ENCODE measurements at regions not wholly inside any gene's neighbourhood (a gene's known extent, or its start where the extent isn't known, plus 50 kb on each side); places are given as distances from the start of the nearest gene placed in this dataset.
"Not testable (repeated sequence)": the region's sequence is repeated elsewhere in the genome, so short reads cannot be mapped to it uniquely, and the experiment has no call there.

DNA sequence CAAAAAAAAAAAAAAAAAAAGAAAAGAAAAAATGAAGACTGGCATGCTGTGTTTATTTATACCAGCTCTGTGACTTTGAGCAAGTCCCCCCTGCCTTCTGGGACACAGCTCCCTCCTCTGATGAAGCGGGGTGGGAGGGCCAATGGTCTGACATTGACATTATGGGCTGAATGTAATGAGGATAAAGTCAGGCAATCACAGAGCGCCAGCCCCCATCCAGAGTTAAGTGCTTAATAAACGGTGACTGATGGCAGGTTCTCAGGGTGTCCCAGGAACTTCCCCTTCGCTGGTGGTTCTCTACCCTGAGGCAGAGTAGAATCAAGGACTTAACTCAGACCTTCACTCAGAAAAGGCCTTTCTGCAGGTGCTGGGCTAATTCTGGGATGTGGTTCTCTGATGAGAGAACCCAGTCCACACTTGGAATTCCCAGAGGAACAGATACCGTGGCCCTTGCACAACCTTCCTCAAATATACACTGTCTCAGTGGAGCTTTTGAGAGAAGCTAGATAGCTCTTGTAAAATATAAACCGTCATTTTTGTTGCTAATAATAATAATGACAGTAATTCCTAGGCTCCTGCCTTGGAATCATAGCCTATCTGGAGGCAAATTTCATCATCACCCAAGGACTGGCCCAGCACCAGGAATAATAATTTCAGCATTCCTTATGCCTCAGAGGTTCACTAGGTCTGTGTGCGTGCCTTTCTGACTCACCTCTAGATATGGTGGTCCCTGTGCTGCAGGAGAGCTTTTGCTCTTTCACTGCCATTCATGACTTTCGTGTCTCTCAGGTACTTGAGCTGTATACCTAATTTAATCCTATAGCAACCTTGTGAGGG lies 115.8 kb downstream of the RPLP1 start:
- no peak for DNase-seq
- H3K9ac ChIP-seq (ENCODE audit: low read length) = no peak overlapping the region
- H3K4me3 ChIP-seq (ENCODE audit: low read length) = no peak overlapping the region
- H3K4me1 ChIP-seq (ENCODE audit: low read length) = no peaks in the 10 kb centered on the region
- no peaks in the 10 kb centered on the region for H3K36me3 ChIP-seq (replicated peaks; ENCODE audit: insufficient read depth, low read length)
- TF ChIP-seq, protein P1, sequence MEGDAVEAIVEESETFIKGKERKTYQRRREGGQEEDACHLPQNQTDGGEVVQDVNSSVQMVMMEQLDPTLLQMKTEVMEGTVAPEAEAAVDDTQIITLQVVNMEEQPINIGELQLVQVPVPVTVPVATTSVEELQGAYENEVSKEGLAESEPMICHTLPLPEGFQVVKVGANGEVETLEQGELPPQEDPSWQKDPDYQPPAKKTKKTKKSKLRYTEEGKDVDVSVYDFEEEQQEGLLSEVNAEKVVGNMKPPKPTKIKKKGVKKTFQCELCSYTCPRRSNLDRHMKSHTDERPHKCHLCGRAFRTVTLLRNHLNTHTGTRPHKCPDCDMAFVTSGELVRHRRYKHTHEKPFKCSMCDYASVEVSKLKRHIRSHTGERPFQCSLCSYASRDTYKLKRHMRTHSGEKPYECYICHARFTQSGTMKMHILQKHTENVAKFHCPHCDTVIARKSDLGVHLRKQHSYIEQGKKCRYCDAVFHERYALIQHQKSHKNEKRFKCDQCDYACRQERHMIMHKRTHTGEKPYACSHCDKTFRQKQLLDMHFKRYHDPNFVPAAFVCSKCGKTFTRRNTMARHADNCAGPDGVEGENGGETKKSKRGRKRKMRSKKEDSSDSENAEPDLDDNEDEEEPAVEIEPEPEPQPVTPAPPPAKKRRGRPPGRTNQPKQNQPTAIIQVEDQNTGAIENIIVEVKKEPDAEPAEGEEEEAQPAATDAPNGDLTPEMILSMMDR (IDR thresholded peaks at IDR 0.05; ENCODE audit: low read length) = no peak
- TF ChIP-seq EZH2phosphoT487 (IDR thresholded peaks at IDR 0.05; ENCODE audit: low read length) (no peak), EZH2 (optimal IDR thresholded peaks at IDR 0.05; ENCODE audit: low read depth, low read length) (no peak)
- H3K27ac ChIP-seq (ENCODE audit: low read length) = no peak overlapping the region
- no peak overlapping the region for H3K4me2 ChIP-seq (ENCODE audit: low read depth, low read length)
- H3K9me3 ChIP-seq (replicated peaks; ENCODE audit: insufficient read depth, low read length) = no peaks in the 10 kb centered on the region
- no peaks in the 10 kb centered on the region for H3K27me3 ChIP-seq (replicated peaks; ENCODE audit: insufficient read depth, low read length)
- H3K79me2 ChIP-seq (ENCODE audit: low read length) = no peaks in the 10 kb centered on the region
- H2AFZ ChIP-seq (ENCODE audit: low read length) = no peak overlapping the region
- H3K9me2 ChIP-seq (replicated peaks; ENCODE audit: insufficient read depth, low read length) = no peaks in the 10 kb centered on the region
- H3F3A ChIP-seq (ENCODE audit: insufficient read depth, low read length) = no peaks in the 10 kb centered on the region
- no peaks in the 10 kb centered on the region for H4K20me1 ChIP-seq (ENCODE audit: insufficient read depth, low read length)

DNA sequence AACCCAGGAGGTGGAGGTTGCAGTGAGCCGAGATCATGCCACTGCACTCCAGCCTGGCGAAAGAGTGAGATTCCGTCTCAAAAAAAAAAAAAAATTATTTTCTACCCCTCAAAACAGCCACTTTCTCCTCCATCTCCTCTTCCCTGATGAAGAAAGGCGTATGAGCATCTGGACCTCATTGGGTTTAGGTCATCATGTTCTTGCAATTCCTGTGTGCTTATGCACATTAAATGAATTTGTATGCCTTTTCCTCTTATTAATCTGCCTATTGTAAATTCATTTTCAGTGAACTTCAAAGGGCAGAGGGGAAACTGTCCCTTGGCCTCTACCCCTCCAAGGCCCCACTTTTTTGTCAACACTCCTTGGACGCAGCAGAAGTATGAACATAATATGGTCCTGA lies 117.8 kb downstream of the RPLP1 start:
- H3K9me3 ChIP-seq (replicated peaks; ENCODE audit: insufficient read depth, low read length) = no peaks in the 10 kb centered on the region
- no peak overlapping the region for H3K9ac ChIP-seq (ENCODE audit: low read length)
- H3F3A ChIP-seq (ENCODE audit: insufficient read depth, low read length) = no peaks in the 10 kb centered on the region
- no peaks in the 10 kb centered on the region for H3K36me3 ChIP-seq (replicated peaks; ENCODE audit: insufficient read depth, low read length)
- no peaks in the 10 kb centered on the region for H3K4me1 ChIP-seq (ENCODE audit: low read length)
- H3K79me2 ChIP-seq (ENCODE audit: low read length) = no peaks in the 10 kb centered on the region
- no peak overlapping the region for H3K27ac ChIP-seq (ENCODE audit: low read length)
- no peak for DNase-seq
- no peak overlapping the region for H3K4me2 ChIP-seq (ENCODE audit: low read depth, low read length)
- no peak for TF ChIP-seq EZH2phosphoT487 (IDR thresholded peaks at IDR 0.05; ENCODE audit: low read length)
- TF ChIP-seq, protein P1 (IDR thresholded peaks at IDR 0.05; ENCODE audit: low read length) = no peak
- no peak for TF ChIP-seq EZH2 (optimal IDR thresholded peaks at IDR 0.05; ENCODE audit: low read depth, low read length)
- H3K4me3 ChIP-seq (ENCODE audit: low read length) = no peak overlapping the region
- H2AFZ ChIP-seq (ENCODE audit: low read length) = no peak overlapping the region
- no peaks in the 10 kb centered on the region for H3K9me2 ChIP-seq (replicated peaks; ENCODE audit: insufficient read depth, low read length)
- no peaks in the 10 kb centered on the region for H4K20me1 ChIP-seq (ENCODE audit: insufficient read depth, low read length)
- H3K27me3 ChIP-seq (replicated peaks; ENCODE audit: insufficient read depth, low read length) = no peaks in the 10 kb centered on the region

DNA sequence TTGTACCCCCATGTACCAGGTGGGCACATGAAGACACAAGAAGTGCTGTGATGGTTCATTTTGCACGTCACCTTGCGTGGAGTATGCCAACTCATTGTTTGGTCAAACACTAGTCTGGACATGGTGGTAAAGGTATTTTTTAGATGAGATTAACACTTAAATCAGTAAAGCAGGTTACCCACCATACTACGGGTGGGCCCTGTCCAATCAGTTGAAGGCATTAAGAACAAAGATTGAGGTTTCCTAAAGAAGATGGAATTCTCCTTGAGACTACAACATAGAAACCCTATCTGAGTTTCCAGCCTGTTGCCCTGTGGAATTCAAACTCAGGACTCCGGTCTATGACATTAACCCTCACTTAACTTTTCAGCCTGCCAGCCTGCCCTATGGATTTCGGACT lies 118.4 kb downstream of the RPLP1 start:
- H3F3A ChIP-seq (ENCODE audit: insufficient read depth, low read length) = no peaks in the 10 kb centered on the region
- no peak overlapping the region for H3K4me2 ChIP-seq (ENCODE audit: low read depth, low read length)
- no peak overlapping the region for H3K4me3 ChIP-seq (ENCODE audit: low read length)
- H3K79me2 ChIP-seq (ENCODE audit: low read length) = no peaks in the 10 kb centered on the region
- no peak for TF ChIP-seq EZH2phosphoT487 (IDR thresholded peaks at IDR 0.05; ENCODE audit: low read length)
- TF ChIP-seq EZH2 (optimal IDR thresholded peaks at IDR 0.05; ENCODE audit: low read depth, low read length) = no peak
- TF ChIP-seq, protein P1 (IDR thresholded peaks at IDR 0.05; ENCODE audit: low read length) = no peak
- no peaks in the 10 kb centered on the region for H3K27me3 ChIP-seq (replicated peaks; ENCODE audit: insufficient read depth, low read length)
- H3K9me3 ChIP-seq (replicated peaks; ENCODE audit: insufficient read depth, low read length) = no peaks in the 10 kb centered on the region
- no peak for DNase-seq
- H3K9ac ChIP-seq (ENCODE audit: low read length) = no peak overlapping the region
- H3K27ac ChIP-seq (ENCODE audit: low read length) = no peak overlapping the region
- no peaks in the 10 kb centered on the region for H3K4me1 ChIP-seq (ENCODE audit: low read length)
- no peaks in the 10 kb centered on the region for H3K36me3 ChIP-seq (replicated peaks; ENCODE audit: insufficient read depth, low read length)
- H3K9me2 ChIP-seq (replicated peaks; ENCODE audit: insufficient read depth, low read length) = no peaks in the 10 kb centered on the region
- no peak overlapping the region for H2AFZ ChIP-seq (ENCODE audit: low read length)
- H4K20me1 ChIP-seq (ENCODE audit: insufficient read depth, low read length) = no peaks in the 10 kb centered on the region

DNA sequence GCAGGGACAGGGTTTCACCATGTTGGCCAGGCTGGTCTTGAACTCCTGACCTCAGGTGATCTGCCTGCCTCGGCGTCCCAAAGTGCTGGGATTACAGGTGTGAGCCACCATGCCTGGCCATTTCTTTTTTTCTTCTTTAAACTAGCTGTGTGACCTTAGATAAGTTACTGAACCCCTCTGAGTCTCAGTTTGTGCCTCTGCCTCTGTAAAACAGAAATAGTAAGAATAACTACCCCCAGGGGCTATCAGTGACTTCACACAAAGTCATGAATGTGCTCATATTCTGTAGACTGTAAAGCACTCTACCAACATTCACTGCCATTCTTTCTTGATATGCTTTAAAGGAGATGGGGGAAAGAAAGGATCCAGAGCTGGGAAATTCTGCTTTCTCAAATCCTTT lies 120.7 kb downstream of the RPLP1 start:
- H4K20me1 ChIP-seq (ENCODE audit: insufficient read depth, low read length); DNase-seq; H3K4me3 ChIP-seq (ENCODE audit: low read length): not testable (repeated sequence)

More for the DNA sequence above, 120.7 kb downstream of the RPLP1 start:
- not testable (repeated sequence) for H3K9me2 ChIP-seq (replicated peaks; ENCODE audit: insufficient read depth, low read length); H3K9ac ChIP-seq (ENCODE audit: low read length); H2AFZ ChIP-seq (ENCODE audit: low read length); H3K79me2 ChIP-seq (ENCODE audit: low read length); H3K27me3 ChIP-seq (replicated peaks; ENCODE audit: insufficient read depth, low read length); H3K4me2 ChIP-seq (ENCODE audit: low read depth, low read length); H3F3A ChIP-seq (ENCODE audit: insufficient read depth, low read length); H3K36me3 ChIP-seq (replicated peaks; ENCODE audit: insufficient read depth, low read length); H3K9me3 ChIP-seq (replicated peaks; ENCODE audit: insufficient read depth, low read length); H3K27ac ChIP-seq (ENCODE audit: low read length)
- H3K4me1 ChIP-seq (ENCODE audit: low read length) = peaks cover 12% of the 10 kb centered on the region

Measured in MM.1S (cell line).